D721Med (cell line): ENCODE measurements at regions not wholly inside any gene's neighbourhood (a gene's known extent, or its start where the extent isn't known, plus 50 kb on each side); places are given as distances from the start of the nearest gene placed in this dataset.
"Not testable (repeated sequence)": the region's sequence is repeated elsewhere in the genome, so short reads cannot be mapped to it uniquely, and the experiment has no call there.

Experiments
- DNase-seq: peaks from one replicate; pipeline ENCODE4 v3.0.0; 2011; ENCODE audit warnings: low spot score; ENCODE audit not compliant: insufficient read length
- FAIRE-seq: peaks from 2 replicates; lab custom pipeline; 2011; peaks lifted over from hg19 to GRCh38; lab: Jason Lieb, UNC
- TF ChIP-seq, protein P1 (sequence below): IDR thresholded peaks from 2 replicates; pipeline ENCODE4 v1.5.1; 2012; ENCODE audit warnings: mild to moderate bottlenecking, control low read depth; ENCODE audit not compliant: insufficient read depth; ENCODE audit errors: missing control alignments

DNA sequence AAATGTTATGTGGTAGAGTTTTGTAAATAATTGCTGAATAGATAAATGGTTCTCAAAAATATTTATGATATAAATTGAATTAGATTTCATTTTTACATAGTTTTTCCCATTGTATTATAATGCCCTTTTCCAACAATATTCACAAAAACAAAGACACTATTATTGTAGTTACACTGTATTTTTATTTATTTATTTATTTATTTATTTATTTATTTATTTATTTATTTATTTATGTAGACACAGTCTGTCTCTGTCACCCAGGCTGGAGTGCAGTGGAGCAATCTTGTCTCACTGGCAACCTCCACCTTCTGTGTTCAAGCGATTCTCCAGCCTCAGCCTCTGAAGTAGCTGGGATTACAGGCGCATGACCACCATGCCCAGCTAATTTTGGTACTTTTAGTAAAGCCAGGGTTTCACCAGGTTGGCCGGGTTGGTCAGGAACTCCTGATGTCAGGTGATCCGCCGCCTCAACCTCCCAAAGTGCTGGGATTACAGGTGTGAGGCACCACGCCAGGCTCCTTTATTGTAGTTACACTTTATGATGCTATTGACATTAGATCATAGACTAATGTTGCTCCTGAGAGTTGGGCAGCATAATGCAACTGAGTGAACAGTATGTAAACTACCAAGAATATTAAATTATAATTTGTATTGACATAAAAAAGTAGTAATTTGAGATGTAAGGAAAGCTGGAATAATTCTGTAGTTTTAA lies 1430.0 kb upstream of the PRMT6 start:
- TF ChIP-seq, protein P1, sequence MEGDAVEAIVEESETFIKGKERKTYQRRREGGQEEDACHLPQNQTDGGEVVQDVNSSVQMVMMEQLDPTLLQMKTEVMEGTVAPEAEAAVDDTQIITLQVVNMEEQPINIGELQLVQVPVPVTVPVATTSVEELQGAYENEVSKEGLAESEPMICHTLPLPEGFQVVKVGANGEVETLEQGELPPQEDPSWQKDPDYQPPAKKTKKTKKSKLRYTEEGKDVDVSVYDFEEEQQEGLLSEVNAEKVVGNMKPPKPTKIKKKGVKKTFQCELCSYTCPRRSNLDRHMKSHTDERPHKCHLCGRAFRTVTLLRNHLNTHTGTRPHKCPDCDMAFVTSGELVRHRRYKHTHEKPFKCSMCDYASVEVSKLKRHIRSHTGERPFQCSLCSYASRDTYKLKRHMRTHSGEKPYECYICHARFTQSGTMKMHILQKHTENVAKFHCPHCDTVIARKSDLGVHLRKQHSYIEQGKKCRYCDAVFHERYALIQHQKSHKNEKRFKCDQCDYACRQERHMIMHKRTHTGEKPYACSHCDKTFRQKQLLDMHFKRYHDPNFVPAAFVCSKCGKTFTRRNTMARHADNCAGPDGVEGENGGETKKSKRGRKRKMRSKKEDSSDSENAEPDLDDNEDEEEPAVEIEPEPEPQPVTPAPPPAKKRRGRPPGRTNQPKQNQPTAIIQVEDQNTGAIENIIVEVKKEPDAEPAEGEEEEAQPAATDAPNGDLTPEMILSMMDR, result no peak
- FAIRE-seq, result no peak
- DNase-seq, result no peak

DNA sequence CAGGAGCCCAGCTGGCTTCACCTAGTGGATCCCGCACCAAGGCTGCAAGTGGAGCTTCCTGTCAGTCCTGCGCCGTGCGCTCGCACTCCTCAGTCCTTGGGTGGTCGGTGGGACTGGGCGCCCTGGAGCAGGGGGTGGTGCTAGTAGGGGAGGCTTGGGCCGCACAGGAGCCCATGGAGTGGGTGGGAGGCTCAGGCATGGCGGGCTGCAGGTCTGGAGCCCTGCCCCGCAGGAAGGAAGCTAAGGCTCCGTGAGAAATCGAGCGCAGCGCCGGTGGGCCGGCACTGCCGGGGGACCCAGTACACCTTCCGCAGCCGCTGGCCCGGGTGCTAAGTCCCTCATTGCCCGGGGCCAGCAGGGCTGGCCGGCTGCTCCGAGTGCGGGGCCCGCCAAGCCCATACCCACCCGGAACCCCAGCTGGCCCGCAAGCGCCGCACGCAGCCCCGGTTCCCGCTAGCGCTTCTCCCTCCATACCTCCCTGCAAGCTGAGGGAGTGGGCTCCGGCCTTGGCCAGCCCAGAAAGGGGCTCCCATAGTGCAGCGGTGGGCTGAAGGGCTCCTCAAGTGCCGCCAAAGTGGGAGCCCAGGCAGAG lies 1425.2 kb upstream of the PRMT6 start:
- not testable (repeated sequence) for DNase-seq, FAIRE-seq

- DNase-seq (no peak), FAIRE-seq (no peak)
- TF ChIP-seq, protein P1, result no peak
Measured at GRCh38 chr1:105632342-105633196, 1423.9 kb upstream of the PRMT6 start.

GRCh38 chr1:105636052-105636451 lies 1420.4 kb upstream of the PRMT6 start:
- FAIRE-seq, result no peak
- no peak for DNase-seq
- TF ChIP-seq, protein P1, result no peak

DNA sequence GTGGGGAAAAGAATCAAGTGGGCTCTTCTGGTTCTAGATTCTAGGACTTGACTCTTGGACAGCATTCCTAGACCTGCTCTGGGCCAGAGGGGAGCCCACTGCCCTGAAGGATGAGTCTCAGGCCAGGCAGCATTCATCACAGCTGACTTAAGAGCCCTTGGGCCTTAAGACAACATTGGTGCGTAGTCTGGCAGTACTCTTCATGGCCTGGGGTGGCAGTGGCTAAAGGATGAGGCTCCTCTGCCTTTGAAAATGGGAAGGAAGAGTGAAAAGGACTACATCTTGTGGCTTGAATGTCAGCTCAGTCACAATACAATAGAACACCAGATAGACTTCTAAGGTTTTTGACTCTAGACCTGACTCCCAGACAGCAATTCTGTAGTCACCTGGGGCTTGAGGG lies 1415.1 kb upstream of the PRMT6 start:
- no peak for DNase-seq
- TF ChIP-seq, protein P1, result no peak
- FAIRE-seq, result no peak

DNA sequence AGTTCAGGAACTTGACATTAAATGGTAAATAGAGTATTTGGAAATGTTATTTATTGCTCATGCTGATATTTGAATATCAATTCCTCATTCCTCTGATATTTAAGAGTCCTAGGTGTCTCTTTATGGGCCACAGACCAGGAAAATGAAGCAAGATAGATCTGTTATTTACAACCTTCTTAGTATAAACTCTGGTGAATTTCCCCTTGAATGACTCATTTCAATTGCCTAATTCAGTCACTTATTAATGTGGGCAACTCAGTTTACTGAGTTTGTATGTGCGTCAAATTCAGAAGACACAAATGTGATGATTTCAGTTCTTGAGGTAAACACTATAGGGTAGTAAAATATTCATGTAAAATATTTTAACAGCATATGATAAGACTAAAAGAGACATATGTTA lies 1404.4 kb upstream of the PRMT6 start:
- FAIRE-seq, result no peak
- no peak for DNase-seq
- TF ChIP-seq, protein P1, result no peak

GRCh38 chr1:105655032-105655431 lies 1401.4 kb upstream of the PRMT6 start:
- FAIRE-seq (no peak), DNase-seq (no peak)
- TF ChIP-seq, protein P1, result no peak
